Activated CD4-positive, alpha-beta memory T cell treated with anti-CD3 and anti-CD28 coated beads for 36 hours (primary cell): ENCODE measurements at regions not wholly inside any gene's neighbourhood (a gene's known extent, or its start where the extent isn't known, plus 50 kb on each side); places are given as distances from the start of the nearest gene placed in this dataset.
"Not testable (repeated sequence)": the region's sequence is repeated elsewhere in the genome, so short reads cannot be mapped to it uniquely, and the experiment has no call there.

Experiments used
- CTCF ChIA-PET: fragments of 350-600 bp; sonication (Branson Sonifier 250); formaldehyde crosslinking; loops from one replicate; lab custom pipeline; 2021; ENCODE audit warnings: antibody characterized with exemption, inconsistent platforms; lab: Charles Lee
- POLR2A ChIA-PET: fragments of 350-600 bp; sonication (Branson Sonifier 250); formaldehyde crosslinking; loops from one replicate; lab custom pipeline; 2021; ENCODE audit warnings: antibody characterized with exemption; lab: Charles Lee
- DNase-seq: peaks from one replicate; pipeline ENCODE4 v3.0.0-alpha.2; 2020
- H3K27ac Mint-ChIP-seq: one replicate; pipeline ENCODE4 v1.8.0; 2021; ENCODE audit warnings: mixed read lengths
- H3K27me3 Mint-ChIP-seq: one replicate; pipeline ENCODE4 v1.8.0; 2021; ENCODE audit warnings: mixed read lengths
- H3K36me3 Mint-ChIP-seq: one replicate; pipeline ENCODE4 v1.8.0; 2021; ENCODE audit warnings: mixed read lengths
- H3K4me1 Mint-ChIP-seq: one replicate; pipeline ENCODE4 v1.8.0; 2021; ENCODE audit warnings: low read depth, mixed read lengths
- H3K4me3 Mint-ChIP-seq: one replicate; pipeline ENCODE4 v1.8.0; 2021; ENCODE audit warnings: mild to moderate bottlenecking, mixed read lengths
- H3K9me3 Mint-ChIP-seq: one replicate; pipeline ENCODE4 v1.8.0; 2021; ENCODE audit warnings: mixed read lengths
- intact Hi-C: fragments of 100-400 bp; cut with micrococcal nuclease; formaldehyde crosslinking; loops from one replicate; pipeline ENCODE4 v1.15.1; 2023

GRCh38 chr9:85445887-85446286, 295.9 kb downstream of the AGTPBP1 start:
- H3K4me1 Mint-ChIP-seq = no peaks in the 10 kb centered on the region
- peaks cover 5% of the 10 kb centered on the region for H3K27me3 Mint-ChIP-seq
- DNase-seq = no peak
- POLR2A ChIA-PET = no interaction called here
- no peaks in the 10 kb centered on the region for H3K36me3 Mint-ChIP-seq
- intact Hi-C loops = no loop called here
- CTCF ChIA-PET = no interaction called here
- H3K27ac Mint-ChIP-seq = no peak overlapping the region
- no peak overlapping the region for H3K4me3 Mint-ChIP-seq
- peaks cover 15% of the 10 kb centered on the region for H3K9me3 Mint-ChIP-seq

DNA sequence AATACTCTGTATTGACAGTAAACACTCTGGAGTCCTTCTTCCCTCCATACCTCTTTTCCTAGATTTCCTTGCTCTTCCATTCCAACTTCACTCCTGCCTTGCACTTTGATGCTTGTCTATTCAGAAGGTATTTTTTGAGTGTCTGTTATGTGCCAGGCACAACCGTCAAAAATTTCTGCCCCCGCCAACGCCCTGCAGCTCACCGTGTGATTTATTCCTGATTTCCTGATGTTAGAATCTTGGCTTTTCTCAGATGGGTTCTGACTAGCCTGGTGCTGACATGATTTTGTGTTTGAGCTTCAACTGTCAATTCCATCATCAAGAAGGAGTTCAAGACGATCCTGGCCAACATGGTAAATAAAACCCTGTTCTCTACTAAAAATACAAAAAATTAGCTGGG, 297.5 kb downstream of the AGTPBP1 start:
- peaks cover 15% of the 10 kb centered on the region for H3K9me3 Mint-ChIP-seq
- no peaks in the 10 kb centered on the region for H3K4me1 Mint-ChIP-seq
- CTCF ChIA-PET = no interaction called here
- no peak overlapping the region for H3K4me3 Mint-ChIP-seq
- intact Hi-C loops = no loop called here
- no peaks in the 10 kb centered on the region for H3K36me3 Mint-ChIP-seq
- H3K27me3 Mint-ChIP-seq = no peaks in the 10 kb centered on the region
- POLR2A ChIA-PET = no interaction called here
- H3K27ac Mint-ChIP-seq = no peak overlapping the region
- DNase-seq = no peak

GRCh38 chr9:85443190-85443598, 298.6 kb downstream of the AGTPBP1 start:
- Mint-ChIP-seq H3K4me3 (no peak overlapping the region), H3K27ac (no peak overlapping the region), H3K9me3 (peaks cover 20% of the 10 kb centered on the region), H3K36me3 (no peaks in the 10 kb centered on the region), H3K27me3 (peaks cover 2% of the 10 kb centered on the region), H3K4me1 (no peaks in the 10 kb centered on the region)
- no peak for DNase-seq
- POLR2A ChIA-PET = no interaction called here
- intact Hi-C loops = no loop called here
- CTCF ChIA-PET = no interaction called here

DNA sequence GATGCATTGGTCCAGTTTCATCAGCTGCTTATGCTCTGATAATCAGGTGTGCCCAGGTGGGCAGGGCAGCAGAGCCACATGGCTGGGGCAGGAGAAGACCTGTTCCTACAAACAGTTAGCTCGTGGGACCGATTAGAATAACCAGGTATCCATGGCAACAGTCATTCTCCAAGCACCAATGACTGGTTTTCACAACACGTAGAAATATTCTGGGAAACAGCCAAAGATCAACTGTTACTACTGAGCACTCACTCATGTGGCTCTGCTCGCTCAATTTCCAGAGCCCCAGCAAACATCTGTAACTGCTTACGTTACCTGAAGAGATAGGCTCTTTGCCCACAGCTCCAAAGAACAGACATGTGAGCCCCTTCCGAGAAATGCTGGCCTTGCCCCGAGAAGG, 302.0 kb downstream of the AGTPBP1 start:
- intact Hi-C loops = no loop called here

GRCh38 chr9:85433956-85434355, 307.8 kb downstream of the AGTPBP1 start:
- CTCF ChIA-PET, H3K4me3 Mint-ChIP-seq, H3K27ac Mint-ChIP-seq, POLR2A ChIA-PET, intact Hi-C loops, H3K9me3 Mint-ChIP-seq, DNase-seq, H3K27me3 Mint-ChIP-seq, H3K36me3 Mint-ChIP-seq, H3K4me1 Mint-ChIP-seq: not testable (repeated sequence)

More for the DNA sequence above, 302.0 kb downstream of the AGTPBP1 start:
- H3K27me3 Mint-ChIP-seq = peaks cover 2% of the 10 kb centered on the region
- ChIA-PET CTCF (interaction anchor here (1.0 kb wide), 1 partner anchor 15 kb away, joined by 3 read pairs; no protein-coding TSS in a partner anchor), POLR2A (no interaction called here)
- peaks cover 5% of the 10 kb centered on the region for H3K9me3 Mint-ChIP-seq
- H3K4me1 Mint-ChIP-seq = no peaks in the 10 kb centered on the region
- no peaks in the 10 kb centered on the region for H3K36me3 Mint-ChIP-seq
- DNase-seq = no peak
- H3K27ac Mint-ChIP-seq = no peak overlapping the region
- H3K4me3 Mint-ChIP-seq = no peak overlapping the region

- H3K4me1 Mint-ChIP-seq, intact Hi-C loops, H3K4me3 Mint-ChIP-seq, CTCF ChIA-PET, H3K36me3 Mint-ChIP-seq, POLR2A ChIA-PET, H3K27ac Mint-ChIP-seq, DNase-seq, H3K9me3 Mint-ChIP-seq: not testable (repeated sequence)
- H3K27me3 Mint-ChIP-seq = peaks cover 10% of the 10 kb centered on the region
Observed at GRCh38 chr9:85433551-85433950, 308.2 kb downstream of the AGTPBP1 start.

GRCh38 chr9:85433046-85433445, 308.7 kb downstream of the AGTPBP1 start:
- Mint-ChIP-seq H3K27ac (no peak overlapping the region), H3K36me3 (no peaks in the 10 kb centered on the region), H3K27me3 (peaks cover 8% of the 10 kb centered on the region), H3K9me3 (no peaks in the 10 kb centered on the region), H3K4me3 (no peak overlapping the region), H3K4me1 (no peaks in the 10 kb centered on the region)
- intact Hi-C loops = no loop called here
- DNase-seq = no peak
- ChIA-PET CTCF (no interaction called here), POLR2A (no interaction called here)

DNA sequence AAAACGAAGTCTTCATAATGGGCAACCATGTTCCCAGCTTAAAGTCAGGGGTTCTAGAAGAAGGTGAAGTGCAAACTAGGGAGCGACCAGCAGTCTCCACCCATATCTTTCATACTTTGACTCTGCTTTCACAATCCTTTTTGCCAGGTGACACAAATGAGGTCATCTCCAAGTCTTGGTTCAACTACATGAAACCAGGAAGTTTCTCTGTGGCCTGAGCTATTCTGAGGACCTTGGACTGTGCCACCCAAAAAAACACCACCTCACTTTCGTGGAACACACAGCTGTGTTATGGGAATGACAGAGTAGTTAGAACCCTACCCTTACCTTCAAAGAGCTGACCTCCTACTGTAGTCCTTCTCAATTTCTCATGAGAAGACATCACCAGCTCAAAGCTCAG, 309.2 kb downstream of the AGTPBP1 start:
- Mint-ChIP-seq H3K27me3 (peaks cover 9% of the 10 kb centered on the region), H3K9me3 (no peaks in the 10 kb centered on the region), H3K4me3 (no peak overlapping the region), H3K36me3 (no peaks in the 10 kb centered on the region), H3K27ac (no peak overlapping the region), H3K4me1 (no peaks in the 10 kb centered on the region)
- no peak for DNase-seq
- POLR2A ChIA-PET = no interaction called here
- CTCF ChIA-PET = interaction anchor here (1.0 kb wide), 1 partner anchor 1035 kb away, joined by 4 read pairs; no protein-coding TSS in a partner anchor
- intact Hi-C loops = no loop called here

- H3K27me3 Mint-ChIP-seq = peaks cover 10% of the 10 kb centered on the region
- ChIA-PET POLR2A (no interaction called here), CTCF (interaction anchor here (1.0 kb wide), 1 partner anchor 1034 kb away, joined by 4 read pairs; no protein-coding TSS in a partner anchor)
- intact Hi-C loops = no loop called here
- no peak for DNase-seq
- H3K27ac Mint-ChIP-seq = no peak overlapping the region
- H3K4me3 Mint-ChIP-seq = no peak overlapping the region
- H3K4me1 Mint-ChIP-seq = no peaks in the 10 kb centered on the region
- H3K9me3 Mint-ChIP-seq = no peaks in the 10 kb centered on the region
- no peaks in the 10 kb centered on the region for H3K36me3 Mint-ChIP-seq
Observed at GRCh38 chr9:85431339-85432102, 310.2 kb downstream of the AGTPBP1 start.

DNA sequence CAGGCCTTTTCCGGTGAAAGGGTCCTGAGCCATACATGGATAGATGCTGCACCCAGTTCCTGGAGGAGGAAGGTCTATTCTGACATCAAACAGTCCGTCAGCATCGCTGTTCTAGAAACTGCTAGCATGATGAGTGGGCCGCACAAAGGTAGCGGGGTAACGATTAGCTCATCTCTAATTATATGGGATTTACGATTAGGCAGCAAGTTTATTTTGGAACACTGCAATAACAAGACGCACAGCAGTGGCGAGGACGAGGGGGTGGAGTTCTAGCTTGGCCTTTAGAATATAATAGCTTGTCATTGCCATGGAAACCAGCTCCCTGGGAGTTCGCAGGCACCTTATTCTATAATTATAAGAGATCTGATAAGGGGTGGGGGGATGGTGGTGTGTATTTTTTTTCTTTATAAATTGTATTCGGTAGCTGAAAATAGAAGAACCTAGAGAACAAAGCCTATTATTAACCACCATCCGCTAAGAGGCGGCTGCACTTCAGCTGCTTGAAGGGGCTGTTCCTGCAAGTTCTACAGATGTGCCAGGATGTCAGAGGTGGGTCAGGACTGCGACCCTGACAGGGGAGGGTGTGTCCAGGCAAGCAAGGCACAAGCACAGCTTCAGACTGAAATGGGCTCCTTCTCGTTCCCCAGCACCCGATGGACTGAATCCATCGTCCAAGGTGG, 311.0 kb downstream of the AGTPBP1 start:
- peaks cover 14% of the 10 kb centered on the region for H3K27me3 Mint-ChIP-seq
- no peaks in the 10 kb centered on the region for H3K9me3 Mint-ChIP-seq
- POLR2A ChIA-PET = no interaction called here

DNA sequence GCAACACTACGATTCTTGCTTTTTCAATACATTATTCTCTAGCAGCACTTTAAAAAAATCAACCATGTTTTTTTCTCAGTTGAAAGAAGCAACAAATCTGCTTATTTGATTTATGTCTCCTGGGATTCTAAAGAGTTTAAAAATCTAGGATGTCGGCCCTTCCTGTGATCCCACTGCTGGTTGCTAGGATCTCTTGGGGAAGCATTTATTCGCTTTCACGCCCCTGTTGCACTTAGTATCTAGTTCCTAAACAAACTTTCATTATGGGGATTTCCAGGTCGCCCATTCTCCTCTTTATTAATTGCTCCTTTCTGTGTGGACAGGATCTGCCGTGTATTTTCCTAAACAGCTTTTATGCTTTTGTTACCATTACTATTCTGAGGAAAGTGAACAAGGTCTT, 313.5 kb downstream of the AGTPBP1 start:
- H3K27me3 Mint-ChIP-seq = peaks cover 19% of the 10 kb centered on the region
- POLR2A ChIA-PET = no interaction called here
- DNase-seq = no peak
- intact Hi-C loops = no loop called here
- H3K9me3 Mint-ChIP-seq = no peaks in the 10 kb centered on the region
- H3K4me3 Mint-ChIP-seq = no peak overlapping the region
- no peaks in the 10 kb centered on the region for H3K4me1 Mint-ChIP-seq
- H3K27ac Mint-ChIP-seq = no peak overlapping the region
- CTCF ChIA-PET = interaction anchor here (0.6 to 0.7 kb wide), 2 partner anchors 17 to 394 kb away, joined by 3 read pairs; no protein-coding TSS in a partner anchor
- H3K36me3 Mint-ChIP-seq = no peaks in the 10 kb centered on the region

More for the DNA sequence above, 311.0 kb downstream of the AGTPBP1 start:
- CTCF ChIA-PET = interaction anchor here (1.2 kb wide), 1 partner anchor 12 kb away, joined by 3 read pairs; no protein-coding TSS in a partner anchor
- Mint-ChIP-seq H3K27ac (no peak overlapping the region), H3K4me1 (no peaks in the 10 kb centered on the region), H3K36me3 (no peaks in the 10 kb centered on the region), H3K4me3 (no peak overlapping the region)
- no peak for DNase-seq
- intact Hi-C loops = no loop called here

GRCh38 chr9:85427772-85428171, 314.0 kb downstream of the AGTPBP1 start:
- intact Hi-C loops = no loop called here
- H3K27ac Mint-ChIP-seq = no peak overlapping the region
- H3K4me3 Mint-ChIP-seq = no peak overlapping the region
- no peaks in the 10 kb centered on the region for H3K4me1 Mint-ChIP-seq
- peaks cover 16% of the 10 kb centered on the region for H3K27me3 Mint-ChIP-seq
- DNase-seq = no peak
- POLR2A ChIA-PET = no interaction called here
- CTCF ChIA-PET = interaction anchor here (0.6 to 0.7 kb wide), 2 partner anchors 16 to 394 kb away, joined by 3 read pairs; no protein-coding TSS in a partner anchor
- no peaks in the 10 kb centered on the region for H3K36me3 Mint-ChIP-seq
- no peaks in the 10 kb centered on the region for H3K9me3 Mint-ChIP-seq
